ENCODE measurements at regions not wholly inside any gene's neighbourhood (a gene's known extent, or its start where the extent isn't known, plus 50 kb on each side); places are given as distances from the start of the nearest gene placed in this dataset.
"Not testable (repeated sequence)": the region's sequence is repeated elsewhere in the genome, so short reads cannot be mapped to it uniquely, and the experiment has no call there.

GRCh38 chr5:100232736-100233135, 302.4 kb upstream of the FAM174A start:
- no peak for DNase-seq (ENCODE audit: low read depth)

- DNase-seq (ENCODE audit: low read depth): no peak
Observed at GRCh38 chr5:100188778-100189177, 346.4 kb upstream of the FAM174A start.

- DNase-seq (ENCODE audit: low read depth): no peak
Observed at GRCh38 chr5:100188339-100188738, 346.8 kb upstream of the FAM174A start.

GRCh38 chr5:100186181-100186580, 349.0 kb upstream of the FAM174A start:
- DNase-seq (ENCODE audit: low read depth): no peak

- DNase-seq (ENCODE audit: low read depth): no peak
Observed at GRCh38 chr5:100182402-100182801, 352.8 kb upstream of the FAM174A start.

- no peak for DNase-seq (ENCODE audit: low read depth)
Observed at GRCh38 chr5:100175346-100175745, 359.8 kb upstream of the FAM174A start.

- DNase-seq (ENCODE audit: low read depth): no peak
Observed at GRCh38 chr5:100165309-100165708, 369.9 kb upstream of the FAM174A start.

- DNase-seq (ENCODE audit: low read depth): no peak
Observed at GRCh38 chr5:100161868-100162267, 373.3 kb upstream of the FAM174A start.

- DNase-seq (ENCODE audit: low read depth): no peak
Observed at GRCh38 chr5:100157066-100157465, 378.1 kb upstream of the FAM174A start.

- no peak for DNase-seq (ENCODE audit: low read depth)
Observed at GRCh38 chr5:100148239-100148638, 386.9 kb upstream of the FAM174A start.

- DNase-seq (ENCODE audit: low read depth): no peak
Observed at GRCh38 chr5:100142607-100143006, 392.6 kb upstream of the FAM174A start.

- DNase-seq (ENCODE audit: low read depth): no peak
Observed at GRCh38 chr5:100131161-100131560, 404.0 kb upstream of the FAM174A start.

- no peak for DNase-seq (ENCODE audit: low read depth)
Observed at GRCh38 chr5:100130307-100130706, 404.9 kb upstream of the FAM174A start.

GRCh38 chr5:100119903-100120302, 415.3 kb upstream of the FAM174A start:
- no peak for DNase-seq (ENCODE audit: low read depth)

GRCh38 chr5:100110497-100110896, 424.7 kb upstream of the FAM174A start:
- DNase-seq (ENCODE audit: low read depth): no peak

GRCh38 chr5:100108883-100109282, 426.3 kb upstream of the FAM174A start:
- no peak for DNase-seq (ENCODE audit: low read depth)

GRCh38 chr5:100103592-100104119, 431.5 kb upstream of the FAM174A start:
- not testable (repeated sequence) for DNase-seq (ENCODE audit: low read depth)

GRCh38 chr5:100101466-100101865, 433.7 kb upstream of the FAM174A start:
- not testable (repeated sequence) for DNase-seq (ENCODE audit: low read depth)

GRCh38 chr5:100096328-100096727, 438.8 kb upstream of the FAM174A start:
- DNase-seq (ENCODE audit: low read depth): not testable (repeated sequence)

GRCh38 chr5:100080703-100081102, 454.5 kb upstream of the FAM174A start:
- not testable (repeated sequence) for DNase-seq (ENCODE audit: low read depth)

- not testable (repeated sequence) for DNase-seq (ENCODE audit: low read depth)
Observed at GRCh38 chr5:100079163-100079562, 456.0 kb upstream of the FAM174A start.

GRCh38 chr5:100066020-100066419, 469.2 kb upstream of the FAM174A start:
- DNase-seq (ENCODE audit: low read depth): not testable (repeated sequence)

GRCh38 chr5:100043475-100043874, 491.7 kb upstream of the FAM174A start:
- DNase-seq (ENCODE audit: low read depth): no peak

- DNase-seq (ENCODE audit: low read depth): no peak
Observed at GRCh38 chr5:100026606-100027005, 508.6 kb upstream of the FAM174A start.

GRCh38 chr5:100023536-100023935, 511.6 kb upstream of the FAM174A start:
- no peak for DNase-seq (ENCODE audit: low read depth)

All from fibroblast of the conjunctiva (primary cell).